ENCODE measurements at regions not wholly inside any gene's neighbourhood (a gene's known extent, or its start where the extent isn't known, plus 50 kb on each side); places are given as distances from the start of the nearest gene placed in this dataset.
"Not testable (repeated sequence)": the region's sequence is repeated elsewhere in the genome, so short reads cannot be mapped to it uniquely, and the experiment has no call there.

DNA sequence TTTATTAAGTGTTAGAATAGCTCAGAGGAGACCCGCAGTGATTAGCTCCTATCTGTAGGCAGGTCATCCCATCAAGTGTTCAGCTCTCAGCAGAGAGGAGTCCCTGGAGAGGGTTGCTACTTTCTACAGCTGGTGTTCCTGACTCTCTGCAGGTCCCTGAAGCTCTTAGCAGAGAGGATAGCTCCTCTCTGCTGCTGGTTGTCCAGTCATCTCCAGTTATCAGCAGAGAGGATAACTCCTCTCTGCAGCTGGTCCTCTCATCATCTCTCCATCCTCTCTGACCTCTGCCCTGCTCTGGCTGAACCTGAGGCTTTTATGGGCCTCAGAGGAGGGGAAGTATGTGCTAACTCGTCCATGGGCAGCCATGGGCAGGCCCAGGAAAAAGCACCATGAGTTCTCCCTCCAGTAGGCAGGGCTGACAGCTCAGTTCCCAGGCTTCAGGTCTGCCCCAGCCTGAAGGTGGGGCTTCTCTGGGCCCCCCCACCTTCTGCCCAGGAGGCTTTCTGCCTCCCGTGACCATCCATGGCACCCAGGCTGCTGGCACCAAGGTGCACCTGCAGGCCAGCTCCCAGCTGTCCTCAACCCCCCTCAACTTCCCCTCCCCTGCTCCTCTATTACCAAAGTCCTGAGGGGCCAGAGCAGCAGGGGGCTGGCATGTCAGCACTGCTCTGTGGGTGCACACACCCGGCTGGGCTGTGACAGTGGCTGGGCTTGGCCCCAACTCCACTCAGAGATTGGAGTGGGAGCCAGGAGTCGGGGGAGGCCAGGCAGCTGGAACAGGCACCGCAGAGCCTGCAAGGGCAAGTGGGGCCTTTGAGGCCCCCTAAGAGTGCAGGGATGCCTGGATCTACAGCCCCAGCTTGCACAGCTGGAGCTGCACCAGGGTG is 98.9 kb upstream of the FRMD4B start:
- no peak for DNase-seq
- Histone ChIP-seq H3K4me3 (ENCODE audit: low read depth, low read length) (no peak overlapping the region), H3K4me1 (no peaks in the 10 kb centered on the region), H3K9me3 (no peaks in the 10 kb centered on the region; the same call in 1 of the 2 replicates), H3K36me3 (no peaks in the 10 kb centered on the region; the same call in 1 of the 2 replicates), H3K27me3 (no peaks in the 10 kb centered on the region)
- TF ChIP-seq, protein P1, sequence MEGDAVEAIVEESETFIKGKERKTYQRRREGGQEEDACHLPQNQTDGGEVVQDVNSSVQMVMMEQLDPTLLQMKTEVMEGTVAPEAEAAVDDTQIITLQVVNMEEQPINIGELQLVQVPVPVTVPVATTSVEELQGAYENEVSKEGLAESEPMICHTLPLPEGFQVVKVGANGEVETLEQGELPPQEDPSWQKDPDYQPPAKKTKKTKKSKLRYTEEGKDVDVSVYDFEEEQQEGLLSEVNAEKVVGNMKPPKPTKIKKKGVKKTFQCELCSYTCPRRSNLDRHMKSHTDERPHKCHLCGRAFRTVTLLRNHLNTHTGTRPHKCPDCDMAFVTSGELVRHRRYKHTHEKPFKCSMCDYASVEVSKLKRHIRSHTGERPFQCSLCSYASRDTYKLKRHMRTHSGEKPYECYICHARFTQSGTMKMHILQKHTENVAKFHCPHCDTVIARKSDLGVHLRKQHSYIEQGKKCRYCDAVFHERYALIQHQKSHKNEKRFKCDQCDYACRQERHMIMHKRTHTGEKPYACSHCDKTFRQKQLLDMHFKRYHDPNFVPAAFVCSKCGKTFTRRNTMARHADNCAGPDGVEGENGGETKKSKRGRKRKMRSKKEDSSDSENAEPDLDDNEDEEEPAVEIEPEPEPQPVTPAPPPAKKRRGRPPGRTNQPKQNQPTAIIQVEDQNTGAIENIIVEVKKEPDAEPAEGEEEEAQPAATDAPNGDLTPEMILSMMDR (IDR thresholded peaks at IDR 0.05; ENCODE audit: low read depth, low read length), result no peak

DNA sequence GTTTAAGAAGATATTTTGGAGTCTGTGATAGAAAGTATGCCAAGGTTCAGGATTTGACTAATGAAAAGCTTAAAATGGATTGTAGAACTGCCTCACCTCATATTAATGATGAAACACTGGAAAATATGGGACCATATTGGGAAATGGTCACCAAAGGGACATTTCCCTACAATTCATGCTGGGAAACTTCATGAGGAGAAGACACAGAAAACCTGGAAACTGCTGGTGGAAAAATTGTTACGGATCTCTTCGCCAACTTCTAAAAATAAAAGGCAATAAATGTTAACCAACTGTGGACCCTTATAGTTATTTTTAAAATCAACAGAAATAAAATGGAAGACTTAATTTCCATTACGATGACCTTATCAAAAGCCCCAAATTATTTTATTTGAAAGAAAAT is 97.6 kb upstream of the FRMD4B start:
- TF ChIP-seq, protein P1 (IDR thresholded peaks at IDR 0.05; ENCODE audit: low read depth, low read length), result no peak
- H3K4me3 ChIP-seq (ENCODE audit: low read depth, low read length), result no peak overlapping the region
- H3K36me3 ChIP-seq, result no peaks in the 10 kb centered on the region; the same call in 1 of the 2 replicates
- no peaks in the 10 kb centered on the region for H3K4me1 ChIP-seq
- H3K27me3 ChIP-seq, result no peaks in the 10 kb centered on the region
- no peaks in the 10 kb centered on the region for H3K9me3 ChIP-seq
- DNase-seq, result no peak

DNA sequence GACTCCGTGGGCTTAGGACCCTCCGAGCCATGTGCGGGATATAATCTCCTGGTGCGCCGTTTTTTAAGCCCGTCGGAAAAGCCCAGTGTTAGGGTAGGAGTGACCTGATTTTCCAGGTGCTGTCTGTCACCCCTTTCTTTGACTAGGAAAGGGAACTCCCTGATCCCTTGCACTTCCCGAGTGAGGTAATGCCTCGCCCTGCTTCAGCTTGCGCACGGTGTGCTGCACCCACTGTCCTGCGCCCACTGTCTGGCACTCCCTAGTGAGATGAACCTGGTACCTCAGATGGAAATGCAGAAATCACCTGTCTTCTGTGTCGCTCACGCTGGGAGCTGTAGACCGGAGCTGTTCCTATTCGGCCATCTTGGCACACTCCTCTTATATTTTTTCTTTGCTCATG is 95.1 kb upstream of the FRMD4B start:
- not testable (repeated sequence) for H3K27me3 ChIP-seq; H3K9me3 ChIP-seq; H3K4me1 ChIP-seq; H3K4me3 ChIP-seq (ENCODE audit: low read depth, low read length); DNase-seq; H3K36me3 ChIP-seq

DNA sequence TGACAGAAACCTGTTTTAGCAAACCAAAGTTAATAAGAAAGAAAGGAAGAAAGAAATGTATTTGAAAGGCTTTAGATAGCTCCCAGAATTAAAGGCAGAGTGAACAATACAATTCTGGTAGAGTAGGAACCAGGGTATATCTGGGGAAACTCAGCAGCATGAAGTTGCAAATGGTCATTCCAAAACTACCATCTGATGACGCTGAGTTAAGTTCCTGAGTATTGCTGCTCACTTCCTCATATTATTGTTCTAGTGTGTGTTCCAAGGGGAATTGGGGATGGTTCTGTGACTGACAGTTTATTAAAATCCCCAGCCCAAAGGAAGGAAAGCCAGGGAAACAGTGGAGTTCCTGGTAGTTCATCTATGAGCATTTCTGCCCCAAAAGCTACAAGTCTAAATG is 88.3 kb upstream of the FRMD4B start:
- TF ChIP-seq, protein P1 (IDR thresholded peaks at IDR 0.05; ENCODE audit: low read depth, low read length), result no peak
- Histone ChIP-seq H3K4me1 (peaks cover 9% of the 10 kb centered on the region; the same call in 1 of the 2 replicates), H3K4me3 (ENCODE audit: low read depth, low read length) (no peak overlapping the region), H3K9me3 (no peaks in the 10 kb centered on the region), H3K27me3 (no peaks in the 10 kb centered on the region), H3K36me3 (no peaks in the 10 kb centered on the region)
- no peak for DNase-seq

DNA sequence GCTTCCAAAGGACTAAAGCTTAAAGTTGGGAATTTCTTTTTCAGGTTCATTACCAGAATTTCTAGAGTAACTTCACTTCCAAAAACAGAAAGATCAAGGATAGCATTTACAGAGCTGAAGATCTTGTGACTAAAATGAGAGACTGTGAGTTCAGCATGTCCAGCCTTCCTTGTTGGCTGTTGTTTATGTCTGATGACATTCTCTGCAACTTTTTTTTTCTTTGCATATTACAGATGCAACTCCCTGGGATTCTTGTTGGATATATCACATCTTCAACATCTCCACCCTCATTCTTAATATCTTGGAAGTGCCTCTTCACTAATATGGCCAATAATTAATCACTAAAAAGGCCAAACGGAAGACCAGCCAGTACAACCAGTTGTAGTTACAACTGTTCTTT is 86.2 kb upstream of the FRMD4B start:
- Histone ChIP-seq H3K4me1 (peaks cover 9% of the 10 kb centered on the region; the same call in 1 of the 2 replicates), H3K36me3 (no peaks in the 10 kb centered on the region), H3K9me3 (no peaks in the 10 kb centered on the region), H3K27me3 (no peaks in the 10 kb centered on the region), H3K4me3 (ENCODE audit: low read depth, low read length) (no peak overlapping the region)
- no peak for DNase-seq
- TF ChIP-seq, protein P1 (IDR thresholded peaks at IDR 0.05; ENCODE audit: low read depth, low read length), result no peak

DNA sequence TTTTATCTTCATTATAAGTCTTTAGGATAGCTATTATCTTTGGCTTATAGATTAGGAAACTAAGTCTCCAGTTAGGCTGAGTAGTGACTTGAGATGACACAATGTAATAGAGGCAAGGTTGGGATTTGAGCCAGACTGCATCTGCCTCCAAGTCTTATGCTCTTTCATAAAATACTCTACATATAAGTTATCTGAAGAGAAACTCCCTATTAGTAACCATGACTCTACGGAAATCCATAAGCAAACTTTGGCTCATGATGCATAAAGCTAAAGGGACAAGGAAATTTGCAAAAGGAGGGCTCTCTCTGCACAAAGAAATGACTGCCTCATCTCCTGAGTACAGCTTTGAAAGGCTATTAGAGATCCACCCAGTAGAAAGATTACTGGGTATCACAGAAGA is 77.6 kb upstream of the FRMD4B start:
- Histone ChIP-seq H3K4me1 (peaks cover 19% of the 10 kb centered on the region), H3K4me3 (ENCODE audit: low read depth, low read length) (no peak overlapping the region), H3K27me3 (no peaks in the 10 kb centered on the region), H3K36me3 (no peaks in the 10 kb centered on the region), H3K9me3 (no peaks in the 10 kb centered on the region)
- DNase-seq, result no peak
- TF ChIP-seq, protein P1 (IDR thresholded peaks at IDR 0.05; ENCODE audit: low read depth, low read length), result no peak

Data from BE2C (cell line).